Testis (tissue), 2 donors: ENCODE measurements at regions not wholly inside any gene's neighbourhood (a gene's known extent, or its start where the extent isn't known, plus 50 kb on each side); places are given as distances from the start of the nearest gene placed in this dataset.

Experiments
- CTCF ChIP-seq, 3 experiments: fragments of 450-650 bp in 2 of 3; fragments of 200-600 bp in 1 of 3; sonication (generic) in 1 of 3; IDR thresholded peaks; one replicate each; pipeline ENCODE4 v1.5.1; 2016 to 2019; ENCODE audit warnings: antibody characterized with exemption in 3 of 3, mild to moderate bottlenecking in 2 of 3, moderate library complexity in 1 of 3
- POLR2A ChIP-seq: fragments of 450-650 bp; IDR thresholded peaks from one replicate; pipeline ENCODE4 v1.6.1; 2017; ENCODE audit warnings: antibody characterized with exemption, mild to moderate bottlenecking, moderate library complexity

GRCh38 chr22:47818496-47818895 is 1056.0 kb downstream of the TBC1D22A start:
- no peak for TF ChIP-seq CTCF (IDR thresholded peaks at IDR 0.05)
- TF ChIP-seq POLR2A = no peak
